ENCODE measurements at regions not wholly inside any gene's neighbourhood (a gene's known extent, or its start where the extent isn't known, plus 50 kb on each side); places are given as distances from the start of the nearest gene placed in this dataset.
A peak's percentile ranks its signal among the peaks of the same experiment; 100 is the strongest.

- Histone ChIP-seq H3K36me3 (ENCODE audit: control insufficient read depth, insufficient read depth, low read length, severe bottlenecking) (no peaks in the 10 kb centered on the region), H3K27me3 (replicated peaks; ENCODE audit: control insufficient read depth, insufficient read depth, low read length) (peaks cover 17% of the 10 kb centered on the region), H3K4me3 (ENCODE audit: low read length) (no peak overlapping the region), H3K4me1 (ENCODE audit: control insufficient read depth, insufficient read depth, low read length) (peaks cover 17% of the 10 kb centered on the region), H3K9me3 (ENCODE audit: control insufficient read depth, low read length) (no peaks in the 10 kb centered on the region), H3K9ac (ENCODE audit: low read length) (no peak overlapping the region)
- peak; percentile 77 for DNase-seq (ENCODE audit: low read depth)
These were observed 49.9 kb upstream of the DAPL1 start for GRCh38 chr2:158745067-158745865.

All from adipocyte (in vitro differentiated cells).